Umbilical cord (tissue), 1 donor: ENCODE measurements at regions not wholly inside any gene's neighbourhood (a gene's known extent, or its start where the extent isn't known, plus 50 kb on each side); places are given as distances from the start of the nearest gene placed in this dataset.
"Not testable (repeated sequence)": the region's sequence is repeated elsewhere in the genome, so short reads cannot be mapped to it uniquely, and the experiment has no call there.

Source experiments
- DNase-seq: peaks from one replicate; pipeline ENCODE4 v3.0.0-alpha.2; 2015; ENCODE audit warnings: low spot score

GRCh38 chr1:102661481-102661880 is 446.8 kb downstream of the COL11A1 start:
- no peak for DNase-seq

- DNase-seq: not testable (repeated sequence)
Observed at GRCh38 chr1:102659876-102660483, 448.3 kb downstream of the COL11A1 start.

- no peak for DNase-seq
Observed at GRCh38 chr1:102655034-102655433, 453.3 kb downstream of the COL11A1 start.

- no peak for DNase-seq
Observed at GRCh38 chr1:102640872-102641271, 467.4 kb downstream of the COL11A1 start.

GRCh38 chr1:102640312-102640711 is 468.0 kb downstream of the COL11A1 start:
- no peak for DNase-seq

GRCh38 chr1:102631691-102632090 is 476.6 kb downstream of the COL11A1 start:
- peak; percentile 93 for DNase-seq

- no peak for DNase-seq
Observed at GRCh38 chr1:102630041-102630440, 478.3 kb downstream of the COL11A1 start.

GRCh38 chr1:102628109-102628613 is 480.2 kb downstream of the COL11A1 start:
- DNase-seq: peak; percentile 75

- peak; percentile 15 for DNase-seq
Observed at GRCh38 chr1:102627145-102627544, 481.2 kb downstream of the COL11A1 start.

GRCh38 chr1:102615896-102616295 is 492.4 kb downstream of the COL11A1 start:
- no peak for DNase-seq

- no peak for DNase-seq
Observed at GRCh38 chr1:102595106-102595505, 513.2 kb downstream of the COL11A1 start.

GRCh38 chr1:102593276-102593675 is 515.0 kb downstream of the COL11A1 start:
- no peak for DNase-seq

- peak; percentile 12 for DNase-seq
Observed at GRCh38 chr1:102588536-102588935, 519.8 kb downstream of the COL11A1 start.

- DNase-seq: no peak
Observed at GRCh38 chr1:102586022-102586421, 522.3 kb downstream of the COL11A1 start.

GRCh38 chr1:102580806-102581205 is 527.5 kb downstream of the COL11A1 start:
- no peak for DNase-seq

- no peak for DNase-seq
Observed at GRCh38 chr1:102578804-102579203, 529.5 kb downstream of the COL11A1 start.

GRCh38 chr1:102572637-102573036 is 535.7 kb downstream of the COL11A1 start:
- no peak for DNase-seq

- peak; percentile 8 for DNase-seq
Observed at GRCh38 chr1:102566182-102566581, 542.1 kb downstream of the COL11A1 start.

GRCh38 chr1:102562380-102562779 is 545.9 kb downstream of the COL11A1 start:
- DNase-seq: no peak

GRCh38 chr1:102550729-102551384 is 554.1 kb upstream of the OLFM3 start:
- no peak for DNase-seq

- DNase-seq: peak; percentile 78
Observed at GRCh38 chr1:102546251-102546650, 549.5 kb upstream of the OLFM3 start.

- DNase-seq: no peak
Observed at GRCh38 chr1:102535829-102536505, 539.2 kb upstream of the OLFM3 start.

GRCh38 chr1:102531036-102531435 is 534.3 kb upstream of the OLFM3 start:
- DNase-seq: no peak
